HT-29 (cell line): ENCODE measurements at regions not wholly inside any gene's neighbourhood (a gene's known extent, or its start where the extent isn't known, plus 50 kb on each side); places are given as distances from the start of the nearest gene placed in this dataset.
"Not testable (repeated sequence)": the region's sequence is repeated elsewhere in the genome, so short reads cannot be mapped to it uniquely, and the experiment has no call there.

Experiments
- DNase-seq: peaks from one replicate; pipeline ENCODE4 v3.0.0-alpha.2; 2015; ENCODE audit warnings: low spot score

DNA sequence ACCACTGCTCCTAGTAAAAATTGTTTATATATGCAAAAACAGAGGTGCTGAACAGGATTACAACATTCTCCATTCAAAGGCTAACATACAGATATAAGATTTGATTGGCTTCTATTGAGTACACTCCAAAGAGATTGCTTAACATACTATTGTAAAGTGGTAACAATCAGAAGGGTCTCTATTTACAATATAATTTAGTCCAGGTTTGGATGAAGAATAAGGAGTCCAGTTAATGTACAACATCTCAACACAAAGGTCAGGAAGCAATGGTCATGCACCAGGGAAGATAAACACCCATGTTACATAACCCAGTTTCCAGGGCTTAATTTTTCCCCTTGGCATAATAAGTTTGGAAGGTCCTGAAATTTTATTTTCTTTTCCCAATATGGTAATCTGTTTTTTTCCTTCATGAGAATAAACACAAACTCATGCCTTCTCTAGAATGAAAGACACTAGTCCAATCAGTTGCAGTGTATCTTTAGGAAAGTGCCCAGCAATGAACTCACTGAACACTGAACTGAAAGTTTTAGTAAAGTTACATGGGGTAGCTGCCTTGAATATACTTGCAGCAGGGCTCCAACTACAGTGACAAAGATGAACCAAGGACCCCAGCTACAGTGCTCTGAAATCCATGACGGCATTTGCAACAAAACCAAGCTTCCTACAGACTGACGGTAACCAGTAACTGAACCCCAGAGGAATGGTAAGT is 255.3 kb upstream of the GJE1 start:
- DNase-seq, result no peak

DNA sequence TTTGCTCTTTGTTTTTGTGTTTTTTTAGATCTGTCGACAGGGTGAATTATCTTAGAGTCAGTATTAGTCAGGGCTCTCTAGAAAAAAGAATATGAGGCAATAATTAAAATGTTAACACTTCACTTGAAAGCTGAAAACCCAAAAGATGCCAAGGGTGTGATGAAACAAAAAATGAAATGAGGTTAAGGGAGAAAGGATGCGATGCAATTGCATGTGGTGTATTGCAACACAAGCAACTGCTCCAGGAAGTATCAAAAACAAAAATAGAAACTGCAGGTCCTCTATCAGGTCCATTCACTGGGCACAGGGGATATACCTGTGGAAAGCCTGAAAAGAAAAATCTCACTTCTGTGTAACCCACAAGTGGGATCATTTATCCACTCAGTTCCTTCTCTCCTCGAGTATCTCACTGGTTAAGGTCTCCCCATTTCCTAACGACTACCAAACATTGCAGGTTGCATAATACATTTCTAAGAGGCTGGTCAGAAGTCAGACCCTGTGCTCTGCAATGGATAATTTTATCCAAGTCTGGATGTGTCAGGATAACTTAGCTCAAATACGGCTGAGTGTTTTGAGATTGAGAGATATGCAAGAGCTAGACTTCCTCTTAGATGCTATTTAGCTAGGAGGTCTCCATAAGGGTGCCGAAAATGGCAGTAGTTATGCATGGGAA is 257.7 kb upstream of the GJE1 start:
- DNase-seq, result no peak

DNA sequence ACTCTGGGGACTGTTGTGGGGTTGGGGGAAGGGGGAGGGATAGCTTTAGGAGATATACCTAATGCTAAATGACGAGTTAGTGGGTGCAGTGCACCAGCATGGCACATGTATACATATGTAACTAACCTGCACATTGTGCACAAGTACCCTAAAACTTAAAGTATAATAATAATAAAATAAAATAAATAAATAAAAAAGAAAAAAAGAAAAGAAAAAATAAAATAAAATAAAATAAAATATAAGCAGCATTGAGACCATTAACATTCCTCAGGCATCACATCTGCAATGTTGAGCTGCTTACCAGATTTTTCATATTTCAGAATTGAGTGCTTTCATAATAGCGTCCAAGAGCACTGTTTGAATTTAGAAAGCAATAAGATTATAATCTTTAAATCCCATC is 263.2 kb upstream of the GJE1 start:
- DNase-seq, result not testable (repeated sequence)

DNA sequence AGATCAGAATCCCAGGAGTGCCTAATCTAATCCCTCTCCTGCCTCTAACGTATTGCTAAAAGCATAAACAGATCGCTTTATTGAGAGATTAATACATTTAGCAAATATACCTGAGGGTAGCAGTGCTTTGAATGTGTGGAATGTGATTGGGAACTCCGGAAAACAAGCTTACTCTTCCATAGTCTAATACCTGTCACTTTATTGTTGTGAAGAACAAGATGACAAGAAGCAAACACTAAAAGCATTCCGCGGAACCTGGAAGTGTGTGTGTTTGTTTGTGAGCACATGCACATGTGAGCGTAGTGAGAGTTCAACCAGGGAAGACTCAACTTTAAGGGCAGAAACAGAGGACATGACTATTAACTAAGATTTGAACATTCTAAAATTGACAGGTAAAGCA is 265.0 kb upstream of the GJE1 start:
- no peak for DNase-seq

DNA sequence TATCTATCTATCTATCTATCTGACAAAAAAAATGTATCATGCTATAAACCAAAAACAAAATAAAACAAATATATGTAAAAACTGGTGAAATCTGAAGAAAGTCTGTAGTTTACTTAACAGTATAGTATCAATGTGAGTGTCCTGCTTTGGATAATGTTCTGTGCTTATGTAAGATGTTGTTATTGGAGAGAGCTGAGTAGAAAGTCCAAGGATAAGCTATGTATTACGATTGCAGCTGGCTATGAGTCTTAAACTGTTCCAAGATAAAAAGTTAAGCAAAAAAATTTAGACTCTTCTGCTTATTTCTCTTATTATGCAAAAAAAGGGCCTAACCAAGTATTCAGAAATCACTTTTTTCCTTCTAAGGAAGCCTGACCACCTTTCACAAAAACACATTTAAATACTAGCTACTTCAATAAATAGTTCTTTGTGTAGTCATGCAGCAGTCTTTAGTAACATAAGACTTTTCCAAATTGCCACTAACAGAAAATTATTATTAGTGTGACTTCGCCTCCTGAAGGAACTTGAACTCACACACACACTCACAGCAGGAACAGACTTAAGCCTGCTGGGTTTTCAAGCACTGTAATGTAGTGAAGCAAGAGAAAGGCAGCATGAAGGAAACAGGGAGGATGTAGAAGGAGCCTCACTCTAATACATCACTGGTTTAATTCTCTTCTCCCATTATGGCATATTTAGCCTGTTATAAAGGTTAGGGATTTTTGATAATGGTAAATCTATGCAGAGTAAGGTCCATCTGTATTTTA is 265.8 kb upstream of the GJE1 start:
- no peak for DNase-seq

DNA sequence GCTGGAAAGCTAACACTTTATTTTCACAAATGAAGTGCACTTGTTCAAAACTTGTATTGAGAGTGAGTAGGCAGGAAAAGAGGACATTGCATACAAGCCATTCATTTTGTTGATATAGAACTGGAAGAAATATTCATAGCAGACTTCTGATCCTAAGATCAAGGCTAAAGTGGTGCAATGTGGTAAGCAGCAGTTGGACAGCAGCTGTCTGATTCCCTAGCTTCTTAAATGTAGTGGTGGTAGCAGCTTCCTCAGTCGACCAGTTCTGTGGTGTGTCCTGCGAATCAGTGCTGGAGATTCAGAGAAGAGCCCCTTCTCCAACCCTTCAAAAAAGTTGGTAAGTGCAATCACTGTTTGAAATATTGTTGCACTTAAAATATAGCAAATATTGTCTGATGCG is 281.7 kb upstream of the GJE1 start:
- DNase-seq, result no peak

DNA sequence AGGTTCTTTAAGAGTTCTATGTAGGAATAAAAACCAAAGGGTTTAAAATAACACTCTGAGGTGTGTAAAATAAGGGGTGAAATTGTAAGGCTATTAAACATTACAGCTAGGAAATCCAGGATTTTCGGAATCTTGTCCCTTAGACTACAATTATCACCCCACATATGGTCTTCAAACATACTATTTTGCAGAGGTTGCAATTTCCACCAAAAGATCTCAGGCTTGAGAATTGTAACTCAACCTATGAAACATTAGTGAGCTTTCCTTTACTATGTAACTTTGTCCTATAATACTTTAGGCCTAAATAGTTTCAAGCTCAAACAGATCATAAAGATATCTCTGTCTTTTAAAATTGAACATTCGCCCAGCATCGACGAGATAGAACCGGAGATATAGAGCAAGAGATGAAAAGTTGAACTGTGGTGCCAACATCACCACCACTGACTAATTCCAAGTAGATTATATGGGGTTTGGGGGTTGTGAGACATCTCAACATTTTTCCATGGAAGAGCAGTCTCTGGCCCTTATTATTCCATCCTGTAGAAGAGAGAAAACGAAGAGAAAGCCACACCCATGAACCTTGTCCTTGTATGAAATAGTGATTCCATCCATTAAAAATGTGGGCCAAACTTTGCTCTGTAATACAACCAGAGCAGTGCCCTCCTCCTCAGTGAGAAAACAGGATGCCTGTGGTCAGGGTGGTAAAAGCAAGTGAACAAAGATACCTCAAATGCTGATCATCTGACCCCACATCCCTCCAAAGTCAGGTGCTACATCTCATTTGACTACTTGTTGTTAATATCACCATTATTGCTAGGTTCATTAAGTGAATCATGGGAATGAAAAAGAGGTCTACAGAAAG is 284.5 kb upstream of the GJE1 start:
- no peak for DNase-seq

DNA sequence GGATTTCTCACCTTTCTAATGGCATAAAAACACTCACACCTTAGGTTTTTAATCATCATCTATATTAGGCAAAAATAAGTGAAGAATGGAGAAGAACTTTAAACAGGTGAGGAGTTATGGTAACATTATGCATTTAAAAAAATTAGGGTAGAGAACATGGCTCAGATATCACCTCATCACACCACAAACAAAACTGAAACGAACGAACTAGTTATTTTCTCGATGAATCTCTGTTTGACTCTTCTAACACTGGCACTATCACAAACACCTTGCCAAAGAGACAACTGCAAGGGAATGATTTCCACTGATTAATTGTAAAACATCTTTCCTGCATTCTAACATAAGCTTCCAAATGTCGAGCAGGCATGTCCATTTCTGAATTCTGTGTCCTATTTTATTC is 286.1 kb upstream of the GJE1 start:
- no peak for DNase-seq

DNA sequence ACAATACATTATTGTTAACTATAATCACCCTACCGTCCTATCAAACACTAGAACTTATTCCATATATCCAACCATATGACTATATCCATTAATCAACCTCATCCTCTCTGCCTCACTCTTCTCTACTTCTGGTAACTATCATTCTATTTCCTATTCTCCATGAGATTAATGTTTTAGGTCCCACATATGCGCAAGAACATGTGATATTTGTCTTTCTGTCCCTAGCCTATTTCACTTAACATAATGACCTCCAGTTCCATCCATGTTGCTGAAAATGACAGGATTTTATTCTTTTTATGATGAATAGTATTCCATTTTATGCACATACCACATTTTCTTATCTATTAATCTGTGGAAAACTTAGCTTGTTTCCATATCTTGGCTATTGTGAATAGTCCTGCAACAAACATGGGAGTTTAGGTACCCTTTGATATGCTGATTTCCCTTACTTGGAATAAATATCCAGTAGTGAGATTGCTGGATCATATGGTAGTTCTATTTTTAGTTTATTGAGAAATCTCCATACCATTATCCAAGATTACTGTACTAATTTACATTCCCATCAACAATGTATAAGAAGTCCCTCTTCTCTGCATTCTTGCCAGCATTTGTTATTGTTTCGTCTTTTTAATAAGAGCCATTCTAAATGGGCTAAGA is 289.4 kb upstream of the GJE1 start:
- no peak for DNase-seq

DNA sequence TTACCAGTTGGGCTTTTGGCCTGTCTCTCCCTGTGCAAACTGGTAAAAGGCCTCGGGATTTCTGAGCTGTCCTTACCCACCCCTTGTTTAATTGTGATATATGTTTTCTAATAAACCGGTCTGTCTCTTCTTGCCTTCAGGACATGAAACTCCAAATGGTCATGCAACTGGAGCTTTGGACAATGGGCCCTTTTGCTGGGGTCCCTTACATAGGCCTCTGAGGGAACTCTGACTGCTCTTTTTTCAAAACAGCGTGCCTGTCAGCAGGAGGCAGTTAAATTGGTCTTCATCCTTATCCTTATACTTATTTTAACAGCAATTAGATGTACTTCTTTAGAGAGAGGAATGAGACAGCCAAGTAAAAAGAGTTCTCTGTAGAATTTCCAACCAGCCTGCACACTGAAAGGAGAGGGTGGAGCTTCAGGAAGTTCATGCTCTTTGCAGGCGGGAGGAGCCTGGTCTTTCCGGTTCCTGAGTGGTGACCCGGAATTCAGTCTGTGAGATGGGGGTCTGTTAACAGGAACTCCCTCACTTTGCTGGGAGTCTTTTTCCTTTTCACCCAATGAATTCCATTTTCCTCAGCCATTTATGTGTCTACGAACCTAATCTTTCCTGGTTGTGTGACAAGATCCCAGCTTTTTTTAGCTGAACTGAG is 299.6 kb upstream of the GJE1 start:
- DNase-seq, result no peak

DNA sequence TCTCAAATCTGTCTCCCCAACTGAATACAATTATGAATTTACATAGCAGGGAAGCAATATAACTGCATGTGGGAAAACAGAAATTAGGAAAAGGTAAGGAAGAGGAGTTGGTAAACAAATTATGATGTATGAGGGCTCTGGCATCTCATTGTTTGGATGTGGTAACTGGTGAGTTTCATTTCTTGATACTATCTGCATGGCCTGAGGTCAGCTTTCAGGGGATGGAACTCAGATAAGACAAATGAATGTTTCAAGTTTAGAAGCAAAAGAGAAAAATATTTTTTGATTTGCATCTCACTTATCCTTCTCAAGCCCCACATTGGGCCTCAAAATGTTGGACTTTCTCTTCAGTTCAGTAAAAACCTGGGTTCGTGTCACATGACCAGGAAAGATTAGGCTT is 302.2 kb upstream of the GJE1 start:
- no peak for DNase-seq

DNA sequence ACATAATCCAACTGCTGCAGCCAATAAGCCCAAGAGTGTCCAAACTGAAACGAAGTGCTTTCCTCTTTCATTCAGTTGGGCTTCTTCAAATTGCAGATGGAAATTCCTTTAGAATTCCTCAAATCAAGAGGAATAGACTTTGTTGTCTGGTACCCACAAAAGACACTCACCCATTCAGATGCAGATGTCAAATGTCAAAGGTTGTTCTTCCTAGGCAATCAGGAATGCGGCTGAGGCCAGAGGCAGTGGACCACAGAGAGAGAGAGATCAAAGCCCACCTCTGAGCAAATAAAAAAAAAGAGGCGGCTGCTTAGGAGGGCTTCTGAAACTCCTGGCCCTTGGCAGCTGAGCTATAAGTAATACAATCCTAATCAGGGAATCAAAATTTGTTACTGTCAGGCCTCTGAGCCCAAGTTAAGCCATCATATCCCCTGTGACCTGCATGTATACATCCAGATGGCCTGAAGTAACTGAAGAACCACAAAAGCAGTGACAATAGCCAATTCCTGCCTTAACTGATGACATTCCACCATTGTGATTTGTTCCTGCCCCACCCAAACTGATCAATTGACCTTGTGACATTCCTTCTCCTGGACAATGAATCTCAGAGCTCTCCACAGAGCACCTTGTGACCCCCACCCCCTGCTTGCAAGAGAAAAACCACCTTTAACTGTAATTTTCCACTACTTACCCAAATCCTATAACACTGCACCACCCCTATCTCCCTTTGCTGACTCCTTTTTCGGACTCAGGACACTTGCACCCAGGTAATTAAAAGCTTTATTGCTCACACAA is 303.0 kb upstream of the GJE1 start:
- no peak for DNase-seq

DNA sequence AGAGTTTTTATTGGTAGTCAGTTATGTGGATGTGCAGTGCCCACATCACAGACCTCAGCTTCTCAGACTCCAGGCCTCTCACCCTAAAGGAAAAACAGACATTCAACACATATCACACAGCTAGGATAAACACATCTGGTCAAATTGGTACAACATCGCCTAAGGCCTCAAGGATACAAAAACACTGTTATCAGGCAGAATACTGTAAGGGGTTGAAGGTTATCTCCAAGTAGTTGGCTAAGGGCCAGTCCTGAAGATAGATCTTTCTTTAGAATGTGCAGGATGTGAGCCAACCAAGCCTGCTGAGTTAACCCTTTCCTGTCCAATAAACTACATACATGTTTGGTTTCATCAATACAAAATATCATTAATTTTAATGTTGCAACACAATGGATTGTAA is 308.4 kb upstream of the GJE1 start:
- DNase-seq, result no peak

DNA sequence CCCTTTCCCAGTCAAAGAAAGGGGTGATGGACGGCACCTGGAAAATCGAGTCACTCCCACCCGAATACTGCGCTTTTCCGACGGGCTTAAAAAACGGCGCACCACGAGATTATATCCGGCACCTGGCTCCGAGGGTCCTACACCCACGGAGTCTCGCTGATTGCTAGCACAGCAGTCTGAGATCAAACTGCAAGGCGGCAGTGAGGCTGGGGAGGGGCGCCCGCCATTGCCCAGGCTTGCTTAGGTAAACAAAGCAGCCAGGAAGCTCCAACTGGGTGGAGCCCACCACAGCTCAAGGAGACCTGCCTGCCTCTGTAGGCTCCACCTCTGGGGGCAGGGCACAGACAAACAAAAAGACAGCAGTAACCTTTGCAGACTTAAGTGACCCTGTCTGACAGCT is 317.7 kb upstream of the GJE1 start:
- DNase-seq, result not testable (repeated sequence)

DNA sequence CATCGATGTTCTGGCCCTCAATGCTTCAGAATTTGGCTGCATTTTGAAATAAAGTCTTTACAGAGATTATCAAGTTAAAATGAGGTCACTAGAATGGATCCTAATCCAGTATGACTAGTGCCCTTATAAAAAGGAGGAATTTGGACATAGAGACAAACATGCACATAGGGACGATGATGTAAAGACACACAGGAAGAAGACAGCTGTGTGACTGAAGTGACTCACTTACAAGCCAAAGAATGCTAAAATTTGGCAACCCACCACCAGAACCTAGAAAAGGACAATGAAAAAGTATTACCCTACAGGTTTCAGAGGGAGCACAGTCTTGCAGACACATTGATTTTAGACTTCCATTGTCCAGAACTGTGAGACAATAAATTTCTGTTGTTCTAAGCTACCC is 322.8 kb upstream of the GJE1 start:
- no peak for DNase-seq

DNA sequence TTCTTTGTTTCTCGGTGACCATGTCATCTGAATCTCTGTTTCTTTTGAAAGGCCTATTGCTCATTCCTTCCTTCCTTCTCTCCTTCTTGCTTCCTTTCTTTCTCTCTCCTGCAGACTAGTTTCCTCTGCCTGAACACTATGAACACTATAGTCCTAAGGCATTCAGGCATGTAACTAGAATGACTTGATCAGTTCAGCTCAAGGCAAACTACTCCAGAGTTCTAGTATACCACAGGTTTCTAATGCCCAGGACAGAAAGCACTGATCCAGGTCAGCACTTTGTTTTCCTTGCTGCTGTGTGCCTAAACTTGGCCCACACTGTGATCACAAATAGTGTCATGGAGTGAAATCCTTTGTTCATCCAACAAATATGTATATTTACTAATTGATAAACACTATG is 324.1 kb upstream of the GJE1 start:
- no peak for DNase-seq

DNA sequence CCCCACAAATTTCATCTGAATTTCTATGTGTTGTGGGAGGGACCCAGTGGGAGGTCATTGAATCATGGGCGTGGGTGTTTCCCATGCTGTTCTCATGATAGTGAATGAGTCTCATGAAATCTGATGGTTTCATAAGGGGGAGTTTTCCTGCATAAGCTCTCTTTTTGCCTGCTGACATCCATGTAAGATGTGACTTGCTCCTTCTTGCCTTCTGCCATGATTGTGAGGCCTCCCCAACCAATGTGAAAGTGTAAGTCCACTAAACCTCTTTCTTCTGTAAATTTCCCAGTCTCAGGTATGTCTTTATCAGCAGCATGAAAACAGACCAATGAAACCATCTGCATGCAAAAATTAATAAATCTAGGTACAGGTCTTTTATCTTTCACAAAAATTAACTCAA is 331.8 kb upstream of the GJE1 start:
- not testable (repeated sequence) for DNase-seq

DNA sequence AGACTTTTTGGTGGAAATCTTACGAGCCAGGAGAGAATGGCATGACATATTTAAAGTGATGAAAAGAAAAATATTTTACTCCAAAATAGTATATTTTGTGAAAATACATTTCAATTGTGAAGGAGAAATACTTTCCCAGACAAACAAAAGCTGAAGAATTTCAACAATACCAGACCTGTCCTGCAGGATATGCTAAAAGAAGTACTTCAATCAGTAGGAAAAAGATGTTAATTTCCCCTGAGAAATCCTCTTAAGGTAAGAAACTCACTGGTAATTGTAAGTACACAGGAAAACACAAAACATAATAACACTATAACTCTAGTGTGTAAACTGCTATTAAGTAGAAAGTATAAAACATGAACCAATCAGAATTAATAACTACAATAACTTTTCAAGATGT is 341.8 kb upstream of the GJE1 start:
- DNase-seq, result no peak

DNA sequence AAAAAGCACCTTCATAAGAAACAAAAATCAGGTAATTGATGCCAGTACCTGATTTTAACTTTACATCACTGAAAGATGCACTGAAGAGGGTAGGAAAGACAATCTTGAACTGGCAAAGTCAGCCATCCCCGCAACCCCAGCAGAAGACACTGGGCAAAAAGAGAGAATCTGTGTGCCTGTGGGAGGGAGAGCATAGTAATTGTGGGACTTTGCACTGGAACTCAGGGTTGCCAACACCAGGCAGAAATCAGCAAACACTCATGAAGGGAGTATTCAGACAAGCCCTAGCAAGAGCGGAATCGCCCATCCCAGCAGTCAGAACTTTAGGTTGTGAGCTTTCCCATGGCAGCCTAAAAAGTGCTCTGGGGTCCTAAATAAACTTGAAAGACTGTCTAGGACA is 344.6 kb upstream of the GJE1 start:
- DNase-seq, result no peak

DNA sequence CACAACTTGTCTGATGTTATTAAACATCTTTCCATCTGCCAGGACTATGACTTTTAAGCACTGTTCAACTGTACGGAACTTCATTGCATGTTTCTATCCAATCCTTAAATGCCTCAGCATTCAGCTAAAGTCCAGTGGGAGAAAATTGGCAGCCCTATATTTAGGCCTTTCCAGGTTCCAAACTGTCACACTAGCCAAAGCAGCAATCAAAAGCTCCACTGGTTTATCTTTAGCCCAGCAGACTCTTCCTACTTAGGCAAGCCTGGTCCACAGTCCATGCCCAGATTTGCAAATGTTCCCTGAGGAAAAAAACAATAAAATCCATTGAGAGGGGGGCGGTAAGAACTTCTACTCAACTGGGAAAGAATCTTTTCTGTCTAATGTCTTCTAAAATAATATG is 349.1 kb upstream of the GJE1 start:
- no peak for DNase-seq
